Activated CD8-positive, alpha-beta T cell treated with anti-CD3 and anti-CD28 coated beads for 36 hours (primary cell): ENCODE measurements at regions not wholly inside any gene's neighbourhood (a gene's known extent, or its start where the extent isn't known, plus 50 kb on each side); places are given as distances from the start of the nearest gene placed in this dataset.

ENCODE experiments used
- ATAC-seq: fragments of 200-7000 bp; cut with Tn5 transposase; one replicate; pipeline ENCODE4 v1.10.0; 2021; ENCODE audit warnings: mild to moderate bottlenecking, moderate library complexity
- CTCF ChIA-PET: fragments of 350-600 bp; sonication (Branson Sonifier 250); formaldehyde crosslinking; loops from one replicate; lab custom pipeline; 2021; ENCODE audit warnings: antibody characterized with exemption; lab: Charles Lee
- POLR2A ChIA-PET: fragments of 350-600 bp; sonication (Branson Sonifier 250); formaldehyde crosslinking; loops from one replicate; lab custom pipeline; 2021; ENCODE audit warnings: antibody characterized with exemption; lab: Charles Lee
- DNase-seq: peaks from one replicate; pipeline ENCODE4 v3.0.0-alpha.2; 2020
- H3K27ac Mint-ChIP-seq: one replicate; pipeline ENCODE4 v1.8.0; 2021; ENCODE audit warnings: mild to moderate bottlenecking, mixed read lengths
- H3K27me3 Mint-ChIP-seq: one replicate; pipeline ENCODE4 v1.8.0; 2021; ENCODE audit warnings: mixed read lengths
- H3K36me3 Mint-ChIP-seq: one replicate; pipeline ENCODE4 v1.8.0; 2021; ENCODE audit warnings: low read depth, mixed read lengths
- H3K4me1 Mint-ChIP-seq: one replicate; pipeline ENCODE4 v1.8.0; 2021; ENCODE audit warnings: low read depth, mixed read lengths
- H3K4me3 Mint-ChIP-seq: one replicate; pipeline ENCODE4 v1.8.0; 2021; ENCODE audit warnings: mild to moderate bottlenecking, moderate library complexity, mixed read lengths
- H3K9me3 Mint-ChIP-seq: one replicate; pipeline ENCODE4 v1.8.0; 2021; ENCODE audit warnings: mixed read lengths
- CTCF ChIP-seq: fragments of 200-600 bp; IDR thresholded peaks from one replicate; pipeline ENCODE4 v1.8.0; 2022; ENCODE audit warnings: antibody characterized with exemption, mild to moderate bottlenecking
- intact Hi-C: fragments of 100-400 bp; cut with micrococcal nuclease; formaldehyde crosslinking; loops from one replicate; pipeline ENCODE4 v1.10.0; 2022

DNA sequence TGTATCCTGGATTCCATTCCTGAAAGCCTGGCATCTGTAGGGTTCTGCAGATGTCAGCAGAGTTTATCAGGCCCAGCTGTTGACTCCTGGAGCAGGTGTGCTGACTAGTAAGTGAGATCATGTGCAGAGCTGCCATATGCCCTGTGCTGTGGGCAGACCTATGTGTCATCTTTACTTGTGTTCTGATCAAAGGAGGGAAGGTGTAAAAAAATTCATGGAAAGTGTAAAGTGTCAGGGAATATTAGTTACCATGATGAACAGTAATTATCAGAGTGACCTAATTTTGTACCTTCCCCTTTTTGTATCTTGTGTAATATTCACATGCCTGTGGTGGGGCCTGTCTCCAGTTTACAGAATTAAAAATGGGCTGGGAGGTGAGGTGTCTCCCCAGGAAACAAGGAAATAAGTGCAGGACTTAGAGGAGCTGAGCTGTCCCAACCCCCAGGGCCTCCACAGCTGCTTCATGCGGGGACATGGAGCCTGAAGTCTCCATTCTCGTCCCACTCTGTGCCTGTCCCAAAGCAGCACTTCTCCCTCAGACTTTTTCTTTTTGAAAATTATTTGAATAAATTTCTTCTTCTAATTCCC lies 148.2 kb upstream of the GGTLC1 start:
- Mint-ChIP-seq H3K27ac (no peak overlapping the region), H3K4me1 (peaks cover 4% of the 10 kb centered on the region), H3K27me3 (no peaks in the 10 kb centered on the region), H3K36me3 (no peaks in the 10 kb centered on the region), H3K9me3 (peaks cover 2% of the 10 kb centered on the region), H3K4me3 (no peak overlapping the region)
- CTCF ChIA-PET = no interaction called here
- POLR2A ChIA-PET = no interaction called here
- intact Hi-C loops = no loop called here
- no peak for TF ChIP-seq CTCF
- ATAC-seq = no peak
- no peak for DNase-seq

DNA sequence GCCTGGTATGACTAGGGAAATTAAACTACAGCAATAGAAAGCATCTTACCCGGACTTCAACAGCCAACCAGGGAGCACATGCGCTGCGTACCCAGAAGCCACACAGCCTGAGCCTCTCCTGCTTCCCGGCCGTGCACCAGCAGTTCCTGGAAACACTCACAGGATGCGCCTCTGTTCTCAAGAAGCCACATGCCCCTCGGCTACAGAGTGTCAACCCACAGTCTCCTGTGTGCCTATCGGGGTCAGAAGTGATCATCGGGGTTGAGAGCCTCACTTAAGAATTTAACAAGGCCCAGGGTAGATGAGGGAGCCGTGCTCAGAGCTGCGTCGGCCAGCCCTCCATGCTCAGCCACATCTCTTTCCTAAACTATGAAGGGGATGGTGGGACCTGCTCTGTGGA lies 147.2 kb upstream of the GGTLC1 start:
- no peak overlapping the region for H3K4me3 Mint-ChIP-seq
- ChIA-PET POLR2A (no interaction called here), CTCF (no interaction called here)
- DNase-seq = no peak
- no peak for ATAC-seq
- intact Hi-C loops = no loop called here
- TF ChIP-seq CTCF = no peak
- no peaks in the 10 kb centered on the region for H3K9me3 Mint-ChIP-seq
- H3K27ac Mint-ChIP-seq = no peak overlapping the region
- H3K4me1 Mint-ChIP-seq = peaks cover 8% of the 10 kb centered on the region
- no peaks in the 10 kb centered on the region for H3K36me3 Mint-ChIP-seq
- H3K27me3 Mint-ChIP-seq = no peaks in the 10 kb centered on the region

DNA sequence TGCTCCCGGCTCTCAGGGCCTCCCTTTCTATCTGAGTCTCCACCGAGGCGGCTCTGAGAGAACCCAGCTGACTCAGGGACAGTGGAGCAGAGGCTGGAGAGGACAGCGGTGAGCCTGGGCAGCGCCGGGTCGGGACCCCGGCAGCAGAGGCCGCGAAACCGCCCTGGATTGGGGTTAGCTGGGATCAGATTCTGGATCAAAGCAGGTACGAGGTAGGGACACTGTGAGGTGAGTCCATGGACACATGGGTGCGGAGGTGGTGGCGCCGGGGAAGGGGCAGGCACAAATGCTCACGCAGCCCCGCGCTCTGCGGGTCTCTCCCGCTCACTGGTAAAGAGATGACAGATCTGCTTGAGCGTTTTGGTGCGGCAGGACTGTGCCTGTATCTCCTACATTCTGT lies 146.4 kb upstream of the GGTLC1 start:
- no peak for TF ChIP-seq CTCF
- H3K4me3 Mint-ChIP-seq = no peak overlapping the region
- CTCF ChIA-PET = no interaction called here
- no peaks in the 10 kb centered on the region for H3K36me3 Mint-ChIP-seq
- H3K9me3 Mint-ChIP-seq = no peaks in the 10 kb centered on the region
- ATAC-seq (no peak), DNase-seq (no peak)
- H3K27ac Mint-ChIP-seq = no peak overlapping the region
- H3K4me1 Mint-ChIP-seq = peaks cover 8% of the 10 kb centered on the region
- intact Hi-C loops = no loop called here
- no peaks in the 10 kb centered on the region for H3K27me3 Mint-ChIP-seq
- POLR2A ChIA-PET = no interaction called here

DNA sequence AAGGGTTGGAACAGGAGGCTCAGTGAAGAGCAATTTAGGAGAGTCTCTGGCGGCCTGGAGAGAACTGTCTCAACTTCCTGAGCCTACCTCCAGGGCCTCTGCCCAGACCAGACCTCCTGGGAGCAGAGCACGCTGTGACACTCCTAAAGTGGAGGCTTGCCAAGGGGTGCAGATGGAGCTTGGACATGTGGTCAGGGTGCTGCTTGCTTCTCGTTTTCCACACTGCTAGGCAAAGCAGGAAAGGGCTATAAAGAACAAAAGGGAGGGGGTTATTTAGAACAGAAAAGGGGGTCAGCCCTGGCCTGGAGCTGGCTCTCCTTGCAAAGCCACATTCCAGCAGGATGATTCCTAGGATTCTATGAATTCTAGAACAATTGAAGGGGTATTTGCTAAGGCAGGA lies 145.7 kb upstream of the GGTLC1 start:
- no peak for DNase-seq
- Mint-ChIP-seq H3K27me3 (no peaks in the 10 kb centered on the region), H3K9me3 (no peaks in the 10 kb centered on the region), H3K4me3 (no peak overlapping the region), H3K36me3 (no peaks in the 10 kb centered on the region), H3K27ac (no peak overlapping the region), H3K4me1 (peaks cover 8% of the 10 kb centered on the region)
- TF ChIP-seq CTCF = no peak
- intact Hi-C loops = no loop called here
- POLR2A ChIA-PET = no interaction called here
- CTCF ChIA-PET = interaction anchor here (0.6 kb wide), 1 partner anchor 182 kb away, joined by 3 read pairs; no protein-coding TSS in a partner anchor
- no peak for ATAC-seq

GRCh38 chr20:24132246-24132645 lies 143.7 kb upstream of the GGTLC1 start:
- ChIA-PET POLR2A (no interaction called here), CTCF (no interaction called here)
- H3K36me3 Mint-ChIP-seq = no peaks in the 10 kb centered on the region
- no peak overlapping the region for H3K27ac Mint-ChIP-seq
- no peak overlapping the region for H3K4me3 Mint-ChIP-seq
- peaks cover 8% of the 10 kb centered on the region for H3K4me1 Mint-ChIP-seq
- no peaks in the 10 kb centered on the region for H3K27me3 Mint-ChIP-seq
- intact Hi-C loops = no loop called here
- DNase-seq = no peak
- ATAC-seq = no peak
- H3K9me3 Mint-ChIP-seq = no peaks in the 10 kb centered on the region
- TF ChIP-seq CTCF = no peak
